Tibial artery (tissue), 4 donors: ENCODE measurements at regions not wholly inside any gene's neighbourhood (a gene's known extent, or its start where the extent isn't known, plus 50 kb on each side); places are given as distances from the start of the nearest gene placed in this dataset.

Source experiments
- DNase-seq, 2 donors: peaks; one replicate each; pipeline ENCODE4 v3.0.0-alpha.2; 2019
- H3K27ac ChIP-seq, 2 donors: fragments of 200-600 bp; sonication (generic) in 1 of 2; 1 replicate in 1 of 2; 2 replicates in 1 of 2; pipeline ENCODE4 v1.5.1; 2018 to 2019; ENCODE audit warnings: mild to moderate bottlenecking in 1 of 2
- H3K27me3 ChIP-seq, 2 donors: fragments of 200-600 bp; sonication (generic) in 1 of 2; one replicate each; pipeline versions ENCODE4 v1.5.1 to v1.6.0; 2016 to 2019
- H3K36me3 ChIP-seq, 3 donors: fragments of 200-600 bp; sonication (generic) in 2 of 3; one replicate each; pipeline ENCODE4 v1.5.1; 2016 to 2019; ENCODE audit warnings: mild to moderate bottlenecking in 2 of 3
- H3K4me1 ChIP-seq, 4 donors: fragments of 200-600 bp; sonication (generic) in 2 of 4; 1 replicate in 3 of 4; 2 replicates in 1 of 4; pipeline ENCODE4 v1.5.1; 2016 to 2019
- H3K4me3 ChIP-seq, 2 donors: fragments of 200-600 bp; sonication (generic) in 1 of 2; 1 replicate in 1 of 2; 2 replicates in 1 of 2; pipeline ENCODE4 v1.5.1; 2018 to 2019; ENCODE audit warnings: mild to moderate bottlenecking in 2 of 2
- H3K9me3 ChIP-seq, 3 donors: fragments of 200-600 bp; sonication (generic) in 1 of 3; one replicate each; pipeline ENCODE4 v1.5.1; 2016 to 2019
- intact Hi-C: fragments of 100-400 bp; cut with DNase I; formaldehyde crosslinking; loops from one replicate; pipeline ENCODE4 v1.15.0; 2023; ENCODE audit warnings: low total_unique reads
- TF ChIP-seq, protein P1 (sequence below), 2 experiments: fragments of 200-600 bp in 1 of 2; fragments of 450-650 bp in 1 of 2; IDR thresholded peaks; one replicate each; pipeline ENCODE4 v1.5.1; 2017 to 2019; ENCODE audit warnings: antibody characterized with exemption in 2 of 2, mild to moderate bottlenecking in 1 of 2, moderate library complexity in 1 of 2

DNA sequence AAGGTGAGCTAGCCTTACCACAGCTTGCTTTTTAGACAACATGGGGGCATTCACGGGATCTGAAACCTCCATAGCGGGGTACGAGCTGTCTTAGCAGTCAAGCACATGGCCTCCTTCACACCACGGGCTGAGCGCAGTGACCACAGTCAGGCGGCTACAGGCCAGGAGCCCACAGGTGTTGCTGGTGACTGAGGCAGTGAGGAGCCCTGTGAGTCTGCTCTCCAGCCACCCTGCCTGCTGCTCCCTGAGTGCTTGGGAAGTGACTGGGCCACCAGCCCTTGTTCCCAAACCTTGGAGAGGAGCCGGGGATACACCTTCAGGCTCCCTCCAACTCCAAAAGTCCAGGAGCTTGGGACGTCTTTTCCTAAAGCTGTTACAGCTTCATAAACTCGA, 418.1 kb upstream of the MYT1L start:
- no peak overlapping the region for H3K27ac ChIP-seq

DNA sequence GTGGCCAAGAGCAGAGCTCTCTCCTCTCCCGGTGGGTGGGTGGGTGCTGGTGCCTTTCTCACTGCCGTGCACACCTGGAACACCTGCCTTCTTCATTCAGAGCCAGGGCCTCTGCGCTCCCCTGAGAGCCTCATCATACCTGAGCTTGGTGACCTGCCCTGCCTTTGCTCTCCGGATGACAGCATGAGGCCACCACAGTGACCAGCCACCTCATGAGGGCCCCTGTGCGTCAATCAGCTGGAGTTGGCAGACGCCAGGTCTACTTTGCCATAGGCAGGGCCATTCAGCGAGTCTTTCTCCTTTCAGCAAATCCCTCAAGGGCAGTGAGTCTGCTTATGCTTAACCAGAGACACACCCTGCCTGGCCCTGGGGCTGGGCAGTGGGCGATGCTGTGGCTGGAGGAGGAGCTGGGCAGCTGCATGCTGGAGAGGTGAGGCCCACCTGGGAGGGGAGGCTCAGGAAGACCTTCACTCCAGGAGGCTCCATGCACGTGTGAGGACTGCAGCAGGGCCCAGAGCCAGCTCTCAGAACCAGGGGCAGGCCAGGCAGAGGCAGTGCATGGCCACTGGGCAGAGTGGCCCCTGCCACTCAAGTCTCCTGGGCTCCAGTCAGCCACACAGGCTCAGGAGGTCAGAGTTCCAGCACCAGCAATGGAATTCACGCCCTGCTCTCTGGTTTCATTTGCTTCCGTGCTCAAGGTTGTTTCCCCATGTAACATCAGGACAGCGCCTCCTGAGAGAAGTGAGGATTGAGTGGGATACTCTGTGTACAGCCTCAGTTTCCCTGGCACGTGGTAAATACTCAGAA, 417.5 kb upstream of the MYT1L start:
- intact Hi-C loops: no loop called here
- Histone ChIP-seq H3K36me3 (no peaks in the 10 kb centered on the region), H3K27ac (no peak overlapping the region), H3K9me3 (no peaks in the 10 kb centered on the region), H3K4me3 (no peak overlapping the region), H3K4me1 (no peaks in the 10 kb centered on the region), H3K27me3 (peaks cover 0 to 4% of the 10 kb centered on the region in 2 donors)
- TF ChIP-seq, protein P1, sequence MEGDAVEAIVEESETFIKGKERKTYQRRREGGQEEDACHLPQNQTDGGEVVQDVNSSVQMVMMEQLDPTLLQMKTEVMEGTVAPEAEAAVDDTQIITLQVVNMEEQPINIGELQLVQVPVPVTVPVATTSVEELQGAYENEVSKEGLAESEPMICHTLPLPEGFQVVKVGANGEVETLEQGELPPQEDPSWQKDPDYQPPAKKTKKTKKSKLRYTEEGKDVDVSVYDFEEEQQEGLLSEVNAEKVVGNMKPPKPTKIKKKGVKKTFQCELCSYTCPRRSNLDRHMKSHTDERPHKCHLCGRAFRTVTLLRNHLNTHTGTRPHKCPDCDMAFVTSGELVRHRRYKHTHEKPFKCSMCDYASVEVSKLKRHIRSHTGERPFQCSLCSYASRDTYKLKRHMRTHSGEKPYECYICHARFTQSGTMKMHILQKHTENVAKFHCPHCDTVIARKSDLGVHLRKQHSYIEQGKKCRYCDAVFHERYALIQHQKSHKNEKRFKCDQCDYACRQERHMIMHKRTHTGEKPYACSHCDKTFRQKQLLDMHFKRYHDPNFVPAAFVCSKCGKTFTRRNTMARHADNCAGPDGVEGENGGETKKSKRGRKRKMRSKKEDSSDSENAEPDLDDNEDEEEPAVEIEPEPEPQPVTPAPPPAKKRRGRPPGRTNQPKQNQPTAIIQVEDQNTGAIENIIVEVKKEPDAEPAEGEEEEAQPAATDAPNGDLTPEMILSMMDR (IDR thresholded peaks at IDR 0.05): no peak
- no peak for DNase-seq

More for the DNA sequence above, 418.1 kb upstream of the MYT1L start:
- Histone ChIP-seq H3K36me3 (no peaks in the 10 kb centered on the region), H3K4me3 (no peak overlapping the region), H3K27me3 (peaks cover 0 to 4% of the 10 kb centered on the region in 2 donors), H3K4me1 (no peaks in the 10 kb centered on the region), H3K9me3 (no peaks in the 10 kb centered on the region)
- DNase-seq: no peak
- TF ChIP-seq, protein P1 (IDR thresholded peaks at IDR 0.05): no peak
- intact Hi-C loops: no loop called here

- no peak for DNase-seq
- no peaks in the 10 kb centered on the region for H3K4me1 ChIP-seq
- intact Hi-C loops: no loop called here
- no peak overlapping the region for H3K27ac ChIP-seq
- H3K9me3 ChIP-seq: no peaks in the 10 kb centered on the region
- H3K36me3 ChIP-seq: no peaks in the 10 kb centered on the region
- TF ChIP-seq, protein P1 (IDR thresholded peaks at IDR 0.05): no peak
- no peak overlapping the region for H3K4me3 ChIP-seq
- H3K27me3 ChIP-seq: peaks cover 0 to 4% of the 10 kb centered on the region in 2 donors
Observed at GRCh38 chr2:2747797-2748301, 416.8 kb upstream of the MYT1L start.

DNA sequence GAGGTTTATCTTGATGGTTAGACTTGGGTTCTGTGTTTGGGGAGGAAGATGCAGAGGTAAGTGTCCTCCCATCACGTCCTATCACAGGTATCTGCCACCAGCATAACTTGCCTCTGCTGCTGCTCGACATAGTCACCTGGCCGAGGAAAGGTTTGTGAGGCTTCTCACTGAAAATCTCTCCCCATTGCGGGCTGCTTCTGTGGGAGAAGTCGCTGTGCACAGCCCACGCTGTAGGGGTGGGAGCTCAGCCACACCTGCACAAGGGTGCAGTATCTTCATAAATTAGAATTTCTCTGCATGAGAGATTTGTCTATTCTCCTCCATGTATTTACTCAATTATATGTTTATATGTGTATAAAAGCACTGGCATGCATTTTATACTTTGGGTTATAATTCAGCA, 415.7 kb upstream of the MYT1L start:
- no peak overlapping the region for H3K27ac ChIP-seq
- no peak for DNase-seq
- intact Hi-C loops: no loop called here
- H3K27me3 ChIP-seq: peaks cover 0 to 4% of the 10 kb centered on the region in 2 donors
- no peak overlapping the region for H3K4me3 ChIP-seq
- H3K9me3 ChIP-seq: no peaks in the 10 kb centered on the region
- no peaks in the 10 kb centered on the region for H3K36me3 ChIP-seq
- TF ChIP-seq, protein P1 (IDR thresholded peaks at IDR 0.05): no peak
- no peaks in the 10 kb centered on the region for H3K4me1 ChIP-seq

DNA sequence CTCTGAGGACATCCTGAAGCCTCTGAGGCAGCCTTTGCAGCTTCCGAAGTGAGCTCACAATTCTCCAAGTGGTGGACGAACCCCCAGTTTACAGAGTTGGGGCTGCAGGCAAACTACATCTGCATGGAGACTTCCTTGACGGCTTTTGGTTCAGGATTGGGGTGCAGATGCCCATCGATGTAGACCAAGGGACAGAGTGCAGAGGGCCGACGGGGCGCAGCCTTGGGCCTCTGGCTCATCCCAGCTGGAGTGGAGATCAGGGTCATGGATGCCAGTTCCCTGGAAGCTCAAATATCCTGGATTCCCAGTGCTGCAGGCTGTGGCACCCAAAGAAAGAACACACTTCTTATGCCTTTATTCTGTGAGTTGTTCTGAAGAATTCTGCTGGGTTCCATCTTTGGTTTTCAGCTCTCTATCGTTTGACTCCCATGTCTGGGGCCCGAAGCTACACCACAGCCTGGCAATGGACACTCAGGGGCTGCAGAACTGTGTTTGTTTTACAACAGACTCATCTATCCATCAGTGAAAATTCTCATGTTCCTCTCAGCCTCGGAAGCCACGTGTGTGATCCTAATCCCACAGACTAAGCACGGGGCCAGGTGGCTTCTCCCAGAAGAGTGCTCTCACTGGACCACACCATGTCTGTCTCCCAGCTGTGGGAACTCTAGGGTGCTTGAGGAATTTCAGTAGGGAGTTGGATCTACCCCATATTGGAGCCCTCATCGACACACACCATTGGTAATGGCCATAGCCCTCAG, 414.1 kb upstream of the MYT1L start:
- DNase-seq: no peak

More for the DNA sequence above, 414.1 kb upstream of the MYT1L start:
- Histone ChIP-seq H3K27me3 (peaks cover 0 to 4% of the 10 kb centered on the region in 2 donors), H3K9me3 (no peaks in the 10 kb centered on the region), H3K4me1 (no peaks in the 10 kb centered on the region), H3K27ac (no peak overlapping the region), H3K4me3 (no peak overlapping the region), H3K36me3 (no peaks in the 10 kb centered on the region)
- TF ChIP-seq, protein P1 (IDR thresholded peaks at IDR 0.05): no peak
- intact Hi-C loops: no loop called here
